ENCODE measurements at regions not wholly inside any gene's neighbourhood (a gene's known extent, or its start where the extent isn't known, plus 50 kb on each side); places are given as distances from the start of the nearest gene placed in this dataset.
A peak's percentile ranks its signal among the peaks of the same experiment; 100 is the strongest.
"Not testable (repeated sequence)": the region's sequence is repeated elsewhere in the genome, so short reads cannot be mapped to it uniquely, and the experiment has no call there.

DNA sequence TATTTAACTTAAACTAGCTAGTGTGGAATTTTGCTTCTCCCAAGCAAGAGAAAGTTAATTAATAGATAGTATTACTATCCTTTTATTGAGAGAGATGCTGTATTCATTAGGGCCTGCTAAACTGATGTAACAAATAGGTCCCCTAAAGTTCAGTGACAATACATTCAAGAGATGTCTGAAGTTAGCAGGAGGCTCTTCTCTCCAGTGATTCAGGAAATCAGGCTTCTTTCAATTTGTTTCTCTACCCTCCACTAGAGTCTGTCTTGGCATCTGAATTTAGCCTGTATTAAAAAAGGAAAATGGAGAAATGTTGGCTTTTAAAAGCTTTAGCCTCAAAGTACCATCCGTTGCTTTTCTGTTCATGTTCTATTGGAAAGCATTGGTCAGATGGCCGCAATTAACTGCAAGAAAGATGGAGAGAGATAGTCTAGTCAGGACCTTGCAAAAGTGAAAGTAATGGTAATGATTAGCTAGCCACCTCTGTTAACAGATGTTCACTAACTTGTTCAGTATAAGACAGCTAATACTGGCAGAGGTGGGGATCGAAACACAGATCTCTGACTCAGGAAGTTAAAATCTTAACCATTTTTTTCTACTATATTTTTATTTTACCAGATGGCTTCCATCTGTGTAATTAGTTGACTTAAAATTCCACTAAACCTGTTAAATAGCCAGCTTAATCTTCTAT is 786.8 kb downstream of the TMTC2 start:
- Histone ChIP-seq H3K4me1 (peaks cover 3% of the 10 kb centered on the region; the same call in 1 of the 2 replicates), H3K27ac (no peak overlapping the region), H3K9me3 (replicated peaks) (no peaks in the 10 kb centered on the region), H3K27me3 (no peaks in the 10 kb centered on the region), H3K4me3 (no peak overlapping the region), H3K36me3 (no peaks in the 10 kb centered on the region)
- DNase-seq = no peak

DNA sequence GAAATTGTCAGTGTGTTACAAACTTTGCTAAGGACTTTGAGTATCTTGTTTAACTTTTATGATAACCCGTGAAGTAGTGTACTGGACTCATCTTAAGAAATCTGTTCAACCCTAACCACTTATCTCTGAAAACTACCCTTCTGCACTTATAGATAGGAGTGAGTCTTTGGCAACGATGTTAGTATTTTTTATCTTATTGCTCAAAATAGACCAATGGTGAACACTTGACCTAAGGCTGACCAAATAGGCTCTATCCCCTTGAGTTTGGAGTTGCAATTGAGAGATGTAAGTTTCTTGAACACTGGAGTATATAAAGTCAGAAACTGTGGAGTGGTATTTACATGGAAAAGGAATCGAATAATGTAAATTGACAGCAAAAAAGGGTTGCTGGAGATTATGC is 786.1 kb downstream of the TMTC2 start:
- Histone ChIP-seq H3K27ac (no peak overlapping the region), H3K4me3 (no peak overlapping the region), H3K4me1 (peaks cover 3% of the 10 kb centered on the region; the same call in 1 of the 2 replicates), H3K36me3 (no peaks in the 10 kb centered on the region), H3K27me3 (no peaks in the 10 kb centered on the region), H3K9me3 (replicated peaks) (no peaks in the 10 kb centered on the region)
- DNase-seq = no peak

DNA sequence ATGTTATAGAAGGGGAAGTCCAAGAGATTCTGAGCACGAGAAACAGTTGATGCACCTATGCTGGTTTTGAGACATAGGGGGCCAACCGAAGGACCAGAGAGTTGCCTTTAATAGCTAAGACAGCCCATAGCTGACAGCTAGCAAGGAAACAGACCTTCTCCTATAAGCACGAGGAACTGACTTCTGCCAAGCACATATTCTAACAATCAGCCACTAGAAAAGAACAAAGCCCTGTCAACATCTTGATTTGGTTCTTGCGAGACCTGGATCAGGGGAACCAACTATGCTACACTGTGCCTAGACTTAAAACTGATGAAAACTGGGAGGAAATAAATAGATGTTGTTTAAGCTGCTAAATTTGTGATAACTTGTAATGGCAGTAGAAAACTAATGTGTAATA is 785.6 kb downstream of the TMTC2 start:
- H3K36me3 ChIP-seq = no peaks in the 10 kb centered on the region
- H3K4me1 ChIP-seq = peaks cover 3% of the 10 kb centered on the region; the same call in 1 of the 2 replicates
- DNase-seq = no peak
- H3K27ac ChIP-seq = no peak overlapping the region
- H3K4me3 ChIP-seq = no peak overlapping the region
- H3K27me3 ChIP-seq = no peaks in the 10 kb centered on the region
- H3K9me3 ChIP-seq (replicated peaks) = no peaks in the 10 kb centered on the region

DNA sequence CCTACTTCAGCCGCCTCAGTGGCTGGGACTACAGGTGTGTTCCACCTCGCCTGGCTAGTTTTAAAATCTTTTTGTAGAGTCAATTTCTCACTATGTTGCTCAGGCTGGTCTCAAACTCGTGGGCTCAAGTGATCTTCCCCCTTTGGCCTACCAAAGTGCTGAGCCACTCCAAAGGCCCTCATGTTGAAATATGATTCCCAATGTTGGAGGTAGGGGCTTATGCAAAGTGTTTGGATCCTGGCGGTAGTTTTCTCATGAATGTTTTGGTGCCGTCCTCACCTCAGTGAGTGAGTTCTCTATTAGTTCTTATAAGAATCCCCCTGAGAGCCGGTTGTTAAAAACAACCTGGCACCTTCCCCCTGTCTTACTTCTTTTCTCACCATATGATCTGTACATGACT is 784.6 kb downstream of the TMTC2 start:
- peaks cover 3% of the 10 kb centered on the region; the same call in 1 of the 2 replicates for H3K4me1 ChIP-seq
- no peaks in the 10 kb centered on the region for H3K36me3 ChIP-seq
- no peak for DNase-seq
- H3K9me3 ChIP-seq (replicated peaks) = no peaks in the 10 kb centered on the region
- no peaks in the 10 kb centered on the region for H3K27me3 ChIP-seq
- no peak overlapping the region for H3K4me3 ChIP-seq
- no peak overlapping the region for H3K27ac ChIP-seq

DNA sequence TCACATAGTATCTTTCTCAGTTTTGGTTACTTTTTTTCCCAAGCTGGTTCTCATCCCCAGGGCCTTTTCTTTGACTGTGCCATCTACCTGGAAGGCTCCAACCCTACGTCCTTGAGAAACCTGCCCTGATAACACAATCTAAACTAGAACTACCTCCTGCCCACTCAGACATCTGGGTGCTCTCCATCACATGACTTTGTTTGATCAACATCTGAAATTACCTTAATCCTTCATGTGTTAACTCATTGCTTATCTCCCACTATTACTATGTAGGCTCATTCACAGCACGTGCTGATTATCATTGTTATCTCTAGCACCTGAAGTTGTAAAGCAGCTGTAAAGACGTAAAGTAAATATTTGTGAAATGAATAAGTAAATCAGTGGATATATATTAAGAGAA is 784.0 kb downstream of the TMTC2 start:
- DNase-seq = no peak
- Histone ChIP-seq H3K4me1 (peaks cover 3% of the 10 kb centered on the region; the same call in 1 of the 2 replicates), H3K4me3 (no peak overlapping the region), H3K36me3 (no peaks in the 10 kb centered on the region), H3K27me3 (no peaks in the 10 kb centered on the region), H3K9me3 (replicated peaks) (no peaks in the 10 kb centered on the region), H3K27ac (no peak overlapping the region)

DNA sequence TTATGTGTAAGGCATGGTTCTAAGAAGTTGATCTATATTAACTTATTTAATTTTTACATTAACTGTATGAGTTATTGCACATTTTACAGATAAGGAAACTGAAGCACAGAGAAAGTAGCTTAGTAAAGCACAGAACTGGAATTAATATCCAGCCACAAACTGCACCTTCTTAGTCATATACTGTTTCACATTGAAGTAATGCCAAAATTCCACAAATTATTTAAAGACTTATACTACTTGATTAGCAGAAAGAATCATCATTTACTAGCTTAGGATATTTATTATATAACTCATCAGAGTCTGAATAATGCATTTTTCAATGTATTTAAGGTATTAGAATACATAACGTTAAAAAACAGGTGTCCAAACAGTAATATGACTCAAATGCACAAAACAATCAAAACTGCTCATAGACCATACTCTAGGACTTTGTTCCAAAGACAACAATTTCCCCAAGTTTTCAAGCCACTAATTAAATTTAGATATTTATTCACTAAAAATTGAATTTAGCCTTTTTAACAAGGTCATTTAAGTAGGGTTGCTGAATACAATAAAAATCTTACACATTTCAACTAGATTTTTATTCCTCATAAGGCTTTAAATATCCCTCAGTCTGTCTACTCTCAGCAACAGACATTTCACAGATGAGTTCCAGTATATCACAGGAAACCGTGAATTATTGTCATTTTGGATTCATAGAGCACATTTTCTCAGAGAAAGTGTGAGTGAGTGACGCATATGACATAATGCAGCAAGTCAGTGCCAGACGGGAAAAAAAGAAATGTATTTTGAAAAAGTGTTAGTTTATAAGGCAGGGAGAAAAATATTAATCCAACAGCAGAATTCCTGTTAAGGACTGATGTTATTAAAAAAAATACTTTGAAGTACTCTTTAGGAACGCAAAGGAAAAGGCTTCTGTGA is 782.5 kb downstream of the TMTC2 start:
- no peaks in the 10 kb centered on the region for H3K27me3 ChIP-seq
- H3K36me3 ChIP-seq = no peaks in the 10 kb centered on the region

DNA sequence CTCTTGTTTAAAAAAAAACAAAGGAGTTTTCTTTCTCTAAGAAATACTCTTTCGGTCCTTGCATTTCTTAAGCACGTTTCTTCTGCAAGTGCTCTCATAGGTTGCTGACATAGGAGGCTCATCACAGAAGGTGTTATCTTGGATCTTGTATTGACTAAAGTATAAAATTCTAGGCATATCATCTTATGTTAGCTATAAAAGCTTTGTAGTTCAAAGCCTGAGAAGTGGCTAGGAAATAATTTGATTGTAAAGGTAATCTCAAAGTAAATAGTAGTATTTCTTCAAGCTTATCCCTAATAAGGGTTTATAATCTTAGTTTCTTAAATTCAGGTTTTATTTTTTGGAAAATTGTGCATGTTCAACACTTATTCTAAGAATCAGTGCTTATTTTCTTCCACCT is 778.9 kb downstream of the TMTC2 start:
- no peak overlapping the region for H3K27ac ChIP-seq
- no peaks in the 10 kb centered on the region for H3K27me3 ChIP-seq
- no peaks in the 10 kb centered on the region for H3K36me3 ChIP-seq
- no peak for DNase-seq
- peaks cover 3% of the 10 kb centered on the region; the same call in 1 of the 2 replicates for H3K4me1 ChIP-seq
- no peaks in the 10 kb centered on the region for H3K9me3 ChIP-seq (replicated peaks)
- no peak overlapping the region for H3K4me3 ChIP-seq

More for the DNA sequence above, 782.5 kb downstream of the TMTC2 start:
- H3K27ac ChIP-seq = no peak overlapping the region
- no peaks in the 10 kb centered on the region for H3K9me3 ChIP-seq (replicated peaks)
- no peak overlapping the region for H3K4me3 ChIP-seq
- peaks cover 3% of the 10 kb centered on the region; the same call in 1 of the 2 replicates for H3K4me1 ChIP-seq
- DNase-seq = no peak

DNA sequence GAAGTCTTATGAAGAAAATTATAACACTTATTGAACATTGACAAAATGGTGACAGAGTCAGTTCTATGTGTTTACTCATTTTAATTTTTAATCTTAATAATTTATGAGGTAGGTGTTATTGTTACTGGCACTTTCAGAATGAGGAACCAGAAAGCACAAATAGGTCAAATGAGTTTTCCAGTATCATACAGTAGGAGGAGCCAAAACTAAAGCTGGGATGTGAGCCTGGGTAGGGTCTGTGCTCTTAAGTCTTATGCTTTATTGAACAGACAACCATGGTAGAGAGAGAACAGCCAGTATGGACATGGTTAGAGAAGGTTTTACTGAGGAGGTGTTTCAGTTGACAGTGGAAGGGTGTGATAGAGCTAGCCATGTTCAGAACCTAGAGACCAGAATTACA is 775.7 kb downstream of the TMTC2 start:
- peak in 1 of 2 experiments; percentile 2 for DNase-seq
- Histone ChIP-seq H3K36me3 (no peaks in the 10 kb centered on the region), H3K27ac (no peak overlapping the region), H3K4me1 (no peaks in the 10 kb centered on the region), H3K9me3 (replicated peaks) (no peaks in the 10 kb centered on the region), H3K4me3 (no peak overlapping the region), H3K27me3 (no peaks in the 10 kb centered on the region)

DNA sequence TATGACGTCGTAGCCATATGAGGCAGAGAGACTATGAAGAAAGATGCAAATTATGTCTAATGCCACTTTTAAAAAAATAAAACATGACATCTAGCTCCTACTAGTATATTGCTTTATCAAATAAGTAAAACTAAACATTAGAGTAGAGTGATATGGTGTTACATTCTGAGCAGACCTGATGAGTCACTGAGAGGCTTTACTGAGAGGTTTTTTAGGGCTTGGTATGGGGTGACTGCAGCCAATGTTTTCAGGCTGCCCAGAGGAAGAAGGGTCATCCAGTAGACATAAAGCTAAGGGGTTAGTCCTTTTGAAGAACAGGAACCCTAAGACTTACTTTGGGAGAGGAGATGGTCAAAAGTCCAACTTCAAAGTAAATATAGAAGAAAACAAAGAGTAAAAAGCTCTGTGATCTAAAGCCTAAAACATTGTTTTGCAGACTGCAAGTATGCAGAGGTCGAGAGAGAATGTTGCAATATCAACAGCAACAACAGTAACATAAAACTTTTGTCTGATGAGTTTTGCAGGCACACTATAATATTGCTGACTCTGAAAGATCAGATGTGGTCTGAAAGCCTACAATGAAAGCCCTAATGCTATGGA is 774.7 kb downstream of the TMTC2 start:
- Histone ChIP-seq H3K4me1 (no peaks in the 10 kb centered on the region), H3K27ac (no peak overlapping the region), H3K4me3 (no peak overlapping the region), H3K27me3 (no peaks in the 10 kb centered on the region), H3K9me3 (replicated peaks) (no peaks in the 10 kb centered on the region), H3K36me3 (no peaks in the 10 kb centered on the region)
- no peak for DNase-seq

DNA sequence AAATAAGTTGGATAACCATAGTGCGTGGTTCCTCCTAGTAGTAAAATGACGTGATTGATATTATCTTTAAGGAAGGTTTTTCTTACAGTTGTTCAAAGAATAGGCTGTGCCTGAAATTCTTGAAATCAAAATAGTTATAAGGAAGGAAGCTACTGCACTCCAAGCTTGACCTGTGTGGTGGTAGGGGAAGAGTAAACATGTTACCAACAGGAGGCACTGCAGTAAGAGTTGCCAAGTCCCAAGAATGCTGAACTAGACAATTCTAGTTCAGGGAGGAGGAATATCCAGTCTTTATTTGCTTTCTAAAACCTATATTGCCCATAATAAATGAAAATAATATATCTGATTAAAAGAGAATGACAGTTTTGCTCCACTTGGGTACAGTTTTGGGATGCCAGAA is 764.5 kb downstream of the TMTC2 start:
- no peaks in the 10 kb centered on the region for H3K4me1 ChIP-seq
- H3K36me3 ChIP-seq = no peaks in the 10 kb centered on the region
- H3K27ac ChIP-seq = no peak overlapping the region
- no peak overlapping the region for H3K4me3 ChIP-seq
- H3K9me3 ChIP-seq (replicated peaks) = no peaks in the 10 kb centered on the region
- DNase-seq = no peak
- no peaks in the 10 kb centered on the region for H3K27me3 ChIP-seq

DNA sequence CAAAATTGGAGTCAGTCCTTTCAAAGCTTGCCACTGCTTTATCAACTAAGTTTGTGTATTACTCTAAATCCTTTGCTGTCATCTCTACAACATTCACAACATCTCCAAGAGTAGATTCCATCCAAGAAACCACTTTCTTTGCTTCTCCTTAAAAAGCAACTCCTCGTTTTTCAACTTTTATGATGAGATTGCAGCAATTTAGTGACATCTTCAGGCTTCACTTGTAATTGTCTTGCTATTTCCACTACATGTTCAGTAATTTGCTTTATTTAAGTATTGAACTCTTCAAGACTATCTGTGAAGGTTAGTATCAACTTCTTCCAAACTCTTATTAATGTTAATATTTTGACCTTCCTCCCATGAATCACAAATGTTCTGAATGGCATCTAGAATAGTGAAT is 747.9 kb downstream of the TMTC2 start:
- Histone ChIP-seq H3K4me3 (no peak overlapping the region), H3K36me3 (no peaks in the 10 kb centered on the region), H3K4me1 (peaks cover 2% of the 10 kb centered on the region; the same call in 1 of the 2 replicates), H3K9me3 (replicated peaks) (no peaks in the 10 kb centered on the region), H3K27me3 (no peaks in the 10 kb centered on the region), H3K27ac (no peak overlapping the region)
- DNase-seq = no peak

DNA sequence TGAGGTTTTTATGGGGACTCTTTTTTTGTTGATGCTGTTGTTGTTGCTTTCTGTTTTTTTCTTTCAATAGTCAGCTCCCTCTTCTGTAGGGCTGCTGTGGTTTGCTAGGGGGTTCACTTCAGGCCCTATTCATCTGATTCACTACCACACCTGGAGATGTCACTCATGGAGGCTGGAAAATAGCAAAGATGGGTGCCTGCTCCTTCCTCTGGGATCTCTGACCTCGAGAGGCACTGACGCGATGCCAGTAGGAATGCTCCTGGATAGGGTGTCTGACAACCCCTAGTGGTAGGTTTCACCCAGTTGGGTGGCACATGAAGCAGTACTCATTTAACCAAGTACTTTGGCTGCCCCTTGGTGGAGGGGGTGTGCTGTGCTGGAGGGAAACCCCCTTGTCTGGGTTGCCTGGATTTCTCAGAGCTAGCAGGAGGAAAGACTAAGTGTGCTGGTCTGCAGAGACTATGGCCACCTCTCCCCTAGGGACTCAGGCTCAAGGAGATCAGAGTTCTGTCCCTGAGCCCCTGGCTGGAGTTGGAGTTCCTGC is 745.5 kb downstream of the TMTC2 start:
- no peak overlapping the region for H3K4me3 ChIP-seq
- H3K27ac ChIP-seq = no peak overlapping the region
- no peaks in the 10 kb centered on the region for H3K36me3 ChIP-seq
- peak; percentile 54 to 65 for DNase-seq
- H3K27me3 ChIP-seq = no peaks in the 10 kb centered on the region
- H3K9me3 ChIP-seq (replicated peaks) = no peaks in the 10 kb centered on the region
- peaks cover 2% of the 10 kb centered on the region; the same call in 1 of the 2 replicates for H3K4me1 ChIP-seq

DNA sequence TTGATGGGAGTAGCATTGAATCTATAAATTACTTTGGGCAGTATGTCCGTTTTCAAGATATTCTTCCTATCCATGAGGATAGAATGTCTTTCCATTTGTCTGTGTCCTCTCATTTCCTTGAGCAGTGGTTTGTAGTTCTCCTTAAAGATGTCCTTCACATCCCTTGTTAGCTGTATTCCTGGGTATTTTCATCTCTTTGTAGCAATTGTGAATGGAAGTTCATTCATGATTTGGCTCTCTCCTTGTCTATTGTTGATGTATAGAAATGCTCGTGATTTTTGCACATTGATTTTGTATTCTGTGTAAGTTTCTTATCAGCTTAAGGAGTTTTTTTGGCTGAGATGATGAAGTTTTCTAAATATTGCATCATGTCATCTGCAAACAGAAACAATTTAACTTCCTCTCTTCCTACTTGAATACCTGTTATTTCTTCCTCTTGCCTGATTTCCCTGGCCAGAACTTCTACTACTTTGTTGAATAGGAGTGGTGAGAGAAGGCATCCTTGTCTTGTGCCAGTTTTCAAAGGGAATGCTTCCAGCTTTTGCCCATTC is 741.0 kb downstream of the TMTC2 start:
- not testable (repeated sequence) for H3K4me1 ChIP-seq; H3K36me3 ChIP-seq; H3K27ac ChIP-seq; H3K4me3 ChIP-seq; DNase-seq; H3K9me3 ChIP-seq (replicated peaks); H3K27me3 ChIP-seq

DNA sequence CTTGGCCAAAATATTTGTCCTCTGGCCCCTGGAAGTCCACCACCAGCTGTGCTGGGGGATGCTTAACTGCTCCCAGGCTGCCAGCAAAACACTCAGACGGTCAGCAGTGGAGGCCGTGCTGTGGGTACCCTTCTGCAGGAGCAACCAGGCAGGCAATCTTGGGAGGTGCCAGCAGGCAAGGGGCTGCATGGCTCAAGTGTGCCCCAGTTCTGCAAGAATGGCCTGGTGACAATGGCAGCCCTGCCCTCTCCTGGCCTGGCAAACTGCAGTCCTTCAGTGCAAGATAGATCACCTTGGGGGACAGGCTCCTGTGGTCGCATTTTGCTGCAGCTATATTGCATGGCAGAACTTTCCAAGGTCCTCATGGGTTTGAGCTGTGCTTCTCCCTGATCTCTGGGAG is 728.3 kb downstream of the TMTC2 start:
- no peak for DNase-seq
- Histone ChIP-seq H3K4me3 (no peak overlapping the region), H3K27ac (no peak overlapping the region)

More for the DNA sequence above, 728.3 kb downstream of the TMTC2 start:
- H3K36me3 ChIP-seq = no peaks in the 10 kb centered on the region
- no peaks in the 10 kb centered on the region for H3K9me3 ChIP-seq (replicated peaks)
- H3K4me1 ChIP-seq = no peaks in the 10 kb centered on the region
- no peaks in the 10 kb centered on the region for H3K27me3 ChIP-seq
